PC-3 (cell line): ENCODE measurements at regions not wholly inside any gene's neighbourhood (a gene's known extent, or its start where the extent isn't known, plus 50 kb on each side); places are given as distances from the start of the nearest gene placed in this dataset.

ENCODE experiments used
- ATAC-seq: fragments of 200-7000 bp; cut with Tn5 transposase; 2 replicates; pipeline ENCODE4 v1.9.1; 2020; ENCODE audit warnings: mild to moderate bottlenecking, moderate library complexity
- BruUV-seq: library from RNA; stranded (reverse); fragments of 400-500 nt; replicated peaks from 2 replicates; lab custom pipeline; 2021; lab: Mats Ljungman, UMichigan
- CTCF ChIA-PET: fragments of 300-600 bp; sonication (Branson Sonifier 250); formaldehyde crosslinking; loops from one replicate; lab custom pipeline; 2022; ENCODE audit warnings: antibody characterized with exemption; lab: Charles Lee
- POLR2A ChIA-PET: fragments of 300-600 bp; sonication (Branson Sonifier 250); formaldehyde crosslinking; loops from one replicate; lab custom pipeline; 2022; ENCODE audit warnings: antibody characterized with exemption; ENCODE audit not compliant: unreplicated experiment; lab: Charles Lee
- DNase-seq: peaks from one replicate; pipeline ENCODE4 v3.0.0-alpha.2; 2015
- H2AFZ ChIP-seq: fragments of 300-600 bp; sonication (generic); 2 replicates; pipeline ENCODE4 v1.6.0; 2016; ENCODE audit warnings: antibody characterized with exemption, low read length
- H3F3A ChIP-seq: fragments of 300-600 bp; sonication (generic); one replicate; pipeline ENCODE4 v1.6.0; 2017; ENCODE audit warnings: antibody characterized with exemption, low read length, control low read depth, mild to moderate bottlenecking; ENCODE audit not compliant: unreplicated experiment
- H3K27ac ChIP-seq: fragments of 300-600 bp; sonication (generic); 2 replicates; pipeline ENCODE4 v1.5.1; 2016; ENCODE audit warnings: mild to moderate bottlenecking, low read length
- H3K27me3 ChIP-seq: fragments of 300-600 bp; sonication (generic); 2 replicates; pipeline ENCODE4 v1.6.1; 2016; ENCODE audit warnings: low read length, mixed read lengths
- H3K36me3 ChIP-seq: fragments of 300-600 bp; sonication (generic); 2 replicates; pipeline ENCODE4 v1.6.1; 2016; ENCODE audit warnings: low read depth, mixed run types, low read length, mixed read lengths
- H3K4me1 ChIP-seq: fragments of 300-600 bp; sonication (generic); 2 replicates; pipeline ENCODE4 v1.5.1; 2016; ENCODE audit warnings: low read length; ENCODE audit not compliant: insufficient read depth
- H3K4me2 ChIP-seq: fragments of 300-600 bp; sonication (generic); 2 replicates; pipeline ENCODE4 v1.6.0; 2016; ENCODE audit warnings: low read length
- H3K4me3 ChIP-seq: fragments of 300-600 bp; sonication (generic); 2 replicates; pipeline ENCODE4 v1.5.1; 2016; ENCODE audit warnings: mild to moderate bottlenecking, low read length, mixed read lengths
- H3K79me2 ChIP-seq: fragments of 300-600 bp; sonication (generic); 2 replicates; pipeline ENCODE4 v1.6.1; 2017; ENCODE audit warnings: low read length, mixed read lengths
- H3K9ac ChIP-seq: fragments of 300-600 bp; sonication (generic); 2 replicates; pipeline ENCODE4 v1.6.0; 2016; ENCODE audit warnings: mild to moderate bottlenecking, low read length
- H3K9me2 ChIP-seq: fragments of 300-600 bp; sonication (generic); replicated peaks from 2 replicates; pipeline ENCODE4 v1.6.1; 2016; ENCODE audit warnings: mixed run types, low read length, mixed read lengths
- H3K9me3 ChIP-seq: fragments of 300-600 bp; sonication (generic); 2 replicates; pipeline ENCODE4 v1.6.1; 2016; ENCODE audit warnings: low read length, mixed read lengths
- H4K20me1 ChIP-seq: fragments of 300-600 bp; sonication (generic); 2 replicates; pipeline ENCODE4 v1.6.1; 2016; ENCODE audit warnings: low read length, mixed read lengths
- CTCF ChIP-seq: fragments of 300-600 bp; sonication (generic); conservative IDR thresholded peaks from 2 replicates; pipeline ENCODE4 v1.5.1; 2017; ENCODE audit warnings: antibody characterized with exemption, low read depth, mild to moderate bottlenecking, low read length
- EZH2 ChIP-seq: fragments of 300-600 bp; sonication (generic); IDR thresholded peaks from one replicate; pipeline ENCODE4 v1.6.1; 2017; ENCODE audit warnings: antibody characterized with exemption, mild to moderate bottlenecking, low read length; ENCODE audit not compliant: unreplicated experiment
- EZH2phosphoT487 ChIP-seq: fragments of 300-600 bp; sonication (generic); IDR thresholded peaks from 2 replicates; pipeline ENCODE4 v1.6.1; 2018; ENCODE audit warnings: mild to moderate bottlenecking, antibody characterized with exemption, low read length, borderline replicate concordance
- intact Hi-C: fragments of 100-400 bp; cut with micrococcal nuclease; formaldehyde crosslinking; loops from 2 replicates; pipeline ENCODE4 v1.9.0; 2023

DNA sequence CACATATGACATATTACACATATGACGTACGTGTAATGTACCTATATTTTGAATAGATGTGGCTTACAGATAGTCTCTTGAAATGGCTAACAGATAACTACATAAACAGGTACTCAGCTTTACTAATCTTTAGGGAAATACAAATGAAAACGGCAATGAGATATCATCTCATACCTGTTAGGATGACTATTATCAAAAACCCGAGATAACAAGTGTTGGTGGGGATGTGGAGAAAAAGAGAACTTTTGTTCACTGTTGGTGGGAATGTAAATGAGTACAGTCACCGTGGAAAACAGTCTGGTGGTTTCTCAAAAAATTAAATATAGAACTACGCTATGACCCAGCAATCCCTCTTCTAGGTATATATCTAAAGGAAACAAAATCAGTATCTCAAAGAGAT, 247.6 kb downstream of the ETS1 start:
- ChIA-PET POLR2A (no interaction called here), CTCF (no interaction called here)
- Histone ChIP-seq H3F3A (peaks cover 20% of the 10 kb centered on the region), H3K9me2 (no peaks in the 10 kb centered on the region), H3K4me2 (no peak overlapping the region), H3K27me3 (no peaks in the 10 kb centered on the region), H3K9me3 (no peaks in the 10 kb centered on the region), H3K27ac (no peak overlapping the region), H3K36me3 (no peaks in the 10 kb centered on the region), H3K4me3 (no peak overlapping the region), H2AFZ (no peak overlapping the region), H4K20me1 (no peaks in the 10 kb centered on the region), H3K79me2 (no peaks in the 10 kb centered on the region), H3K9ac (no peak overlapping the region), H3K4me1 (peaks cover 70% of the 10 kb centered on the region)
- no TSS peak for BruUV-seq
- no peak for TF ChIP-seq EZH2
- no peak for TF ChIP-seq EZH2phosphoT487
- TF ChIP-seq CTCF = no peak
- DNase-seq (no peak), ATAC-seq (no peak)
- intact Hi-C loops = loop anchor here (10.0 kb wide), 1 partner anchor 155 kb away; no protein-coding TSS in a partner anchor

DNA sequence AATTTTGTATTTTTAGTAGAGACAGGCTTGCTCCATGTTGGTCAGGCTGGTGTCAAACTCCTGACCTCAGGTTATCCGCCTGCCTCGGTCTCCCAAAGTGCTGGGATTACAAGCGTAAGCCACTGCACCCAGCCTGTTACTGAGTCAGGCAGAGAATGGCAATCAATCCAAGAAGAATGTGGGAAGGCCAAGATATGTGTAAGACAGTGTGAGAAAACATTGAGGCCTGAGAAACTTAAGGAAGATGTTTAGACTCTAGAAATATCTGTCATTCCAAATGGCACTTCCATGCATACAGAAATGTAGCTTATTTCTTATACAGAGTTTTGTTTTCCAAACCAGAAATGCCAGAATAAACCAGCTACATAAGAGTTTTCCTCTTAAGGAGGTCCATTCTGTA, 248.5 kb downstream of the ETS1 start:
- no peak overlapping the region for H3K4me2 ChIP-seq
- no peaks in the 10 kb centered on the region for H4K20me1 ChIP-seq
- H3F3A ChIP-seq = peaks cover 20% of the 10 kb centered on the region
- no peak overlapping the region for H2AFZ ChIP-seq
- BruUV-seq = no TSS peak
- no peak overlapping the region for H3K4me3 ChIP-seq
- ChIA-PET CTCF (no interaction called here), POLR2A (no interaction called here)
- DNase-seq (no peak), ATAC-seq (no peak)
- no peaks in the 10 kb centered on the region for H3K27me3 ChIP-seq
- TF ChIP-seq EZH2phosphoT487 (no peak), EZH2 (no peak), CTCF (no peak)
- H3K36me3 ChIP-seq = no peaks in the 10 kb centered on the region
- no peak overlapping the region for H3K27ac ChIP-seq
- no peak overlapping the region for H3K9ac ChIP-seq
- no peaks in the 10 kb centered on the region for H3K9me3 ChIP-seq
- H3K79me2 ChIP-seq = no peaks in the 10 kb centered on the region
- no peaks in the 10 kb centered on the region for H3K9me2 ChIP-seq
- H3K4me1 ChIP-seq = peaks cover 68% of the 10 kb centered on the region
- intact Hi-C loops = loop anchor here (10.0 kb wide), 1 partner anchor 156 kb away; no protein-coding TSS in a partner anchor

GRCh38 chr11:128336203-128336602, 251.2 kb downstream of the ETS1 start:
- Histone ChIP-seq H2AFZ (no peak overlapping the region), H3K4me2 (peak overlapping the region; percentile 67; the same call in 1 of the 2 replicates), H3K4me3 (no peak overlapping the region), H3K4me1 (peaks cover 51% of the 10 kb centered on the region), H3K36me3 (no peaks in the 10 kb centered on the region), H3K27me3 (no peaks in the 10 kb centered on the region), H4K20me1 (no peaks in the 10 kb centered on the region), H3K79me2 (no peaks in the 10 kb centered on the region), H3K27ac (peak overlapping the region; percentile 96), H3K9me2 (no peaks in the 10 kb centered on the region), H3K9me3 (no peaks in the 10 kb centered on the region), H3K9ac (peak overlapping the region; percentile 78; the same call in 1 of the 2 replicates), H3F3A (peaks cover 6% of the 10 kb centered on the region)
- ChIA-PET POLR2A (interaction anchor here (0.5 to 0.9 kb wide), 3 partner anchors 52 to 182 kb away, joined by 3 to 7 read pairs (median 6); no protein-coding TSS in a partner anchor), CTCF (interaction anchor here (0.9 to 1.8 kb wide), 4 partner anchors 112 to 296 kb away, joined by 4 read pairs; no protein-coding TSS in a partner anchor)
- TF ChIP-seq EZH2phosphoT487 (peak; percentile 55; the same call in 1 of the 2 replicates), CTCF (no peak), EZH2 (no peak)
- ATAC-seq = peak; percentile 52
- no TSS peak for BruUV-seq
- intact Hi-C loops = loop anchor here (10.0 kb wide), 1 partner anchor 159 kb away; no protein-coding TSS in a partner anchor
- peak; percentile 98 for DNase-seq
